ENCODE measurements at regions not wholly inside any gene's neighbourhood (a gene's known extent, or its start where the extent isn't known, plus 50 kb on each side); places are given as distances from the start of the nearest gene placed in this dataset.

DNA sequence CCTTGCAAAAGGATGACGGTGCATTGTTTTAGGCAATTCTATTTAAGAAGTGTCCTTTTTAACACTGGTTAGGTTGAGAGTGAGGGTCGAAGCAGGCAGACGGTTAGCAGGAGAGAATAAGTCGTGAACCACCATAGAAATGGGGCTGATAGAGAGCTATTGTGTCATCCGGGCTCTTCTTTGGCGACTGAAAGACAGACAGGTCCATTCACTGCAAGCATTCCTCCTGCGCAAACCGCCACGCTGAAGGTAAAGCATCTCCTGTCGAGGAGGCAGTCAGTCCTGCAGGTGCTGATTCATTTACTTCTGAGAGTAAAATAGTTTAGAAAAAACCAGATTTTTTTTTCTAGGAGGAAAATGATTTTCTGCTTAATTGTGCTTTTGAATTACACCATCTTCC is 1002.8 kb upstream of the NR2F2 start:
- Histone ChIP-seq H3K4me3 (no peak overlapping the region), H3K4me1 (no peaks in the 10 kb centered on the region), H3K36me3 (no peaks in the 10 kb centered on the region), H3K9me3 (no peaks in the 10 kb centered on the region), H3K27me3 (peaks cover 13% of the 10 kb centered on the region), H3K27ac (no peak overlapping the region)
- intact Hi-C loops (cut with DNase I) = no loop called here
- ATAC-seq (no peak), DNase-seq (no peak)
- TF ChIP-seq, protein P1, sequence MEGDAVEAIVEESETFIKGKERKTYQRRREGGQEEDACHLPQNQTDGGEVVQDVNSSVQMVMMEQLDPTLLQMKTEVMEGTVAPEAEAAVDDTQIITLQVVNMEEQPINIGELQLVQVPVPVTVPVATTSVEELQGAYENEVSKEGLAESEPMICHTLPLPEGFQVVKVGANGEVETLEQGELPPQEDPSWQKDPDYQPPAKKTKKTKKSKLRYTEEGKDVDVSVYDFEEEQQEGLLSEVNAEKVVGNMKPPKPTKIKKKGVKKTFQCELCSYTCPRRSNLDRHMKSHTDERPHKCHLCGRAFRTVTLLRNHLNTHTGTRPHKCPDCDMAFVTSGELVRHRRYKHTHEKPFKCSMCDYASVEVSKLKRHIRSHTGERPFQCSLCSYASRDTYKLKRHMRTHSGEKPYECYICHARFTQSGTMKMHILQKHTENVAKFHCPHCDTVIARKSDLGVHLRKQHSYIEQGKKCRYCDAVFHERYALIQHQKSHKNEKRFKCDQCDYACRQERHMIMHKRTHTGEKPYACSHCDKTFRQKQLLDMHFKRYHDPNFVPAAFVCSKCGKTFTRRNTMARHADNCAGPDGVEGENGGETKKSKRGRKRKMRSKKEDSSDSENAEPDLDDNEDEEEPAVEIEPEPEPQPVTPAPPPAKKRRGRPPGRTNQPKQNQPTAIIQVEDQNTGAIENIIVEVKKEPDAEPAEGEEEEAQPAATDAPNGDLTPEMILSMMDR (IDR thresholded peaks at IDR 0.05) = no peak

DNA sequence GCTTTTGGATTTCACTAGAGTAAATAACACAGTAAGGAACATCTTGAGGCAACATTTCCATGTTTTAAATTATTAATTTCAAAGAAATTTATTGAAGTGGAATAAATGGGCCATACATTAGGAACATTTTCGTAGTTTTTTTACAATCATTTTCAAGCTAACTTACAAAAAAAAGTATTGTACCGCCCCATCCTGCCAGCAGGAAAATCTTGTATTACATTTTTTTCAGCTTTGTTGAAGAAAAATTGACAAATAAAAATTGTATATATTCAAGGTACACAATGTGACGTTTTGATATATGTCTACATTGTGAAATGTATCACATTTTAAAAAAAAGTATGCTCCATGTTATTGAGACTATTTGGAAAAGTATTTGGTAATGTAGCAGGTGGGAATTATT is 1001.9 kb upstream of the NR2F2 start:
- ATAC-seq (no peak), DNase-seq (no peak)
- Histone ChIP-seq H3K27ac (no peak overlapping the region), H3K36me3 (no peaks in the 10 kb centered on the region), H3K27me3 (peaks cover 13% of the 10 kb centered on the region), H3K9me3 (no peaks in the 10 kb centered on the region), H3K4me1 (no peaks in the 10 kb centered on the region), H3K4me3 (no peak overlapping the region)
- intact Hi-C loops (cut with DNase I) = no loop called here
- TF ChIP-seq, protein P1 (IDR thresholded peaks at IDR 0.05) = no peak

DNA sequence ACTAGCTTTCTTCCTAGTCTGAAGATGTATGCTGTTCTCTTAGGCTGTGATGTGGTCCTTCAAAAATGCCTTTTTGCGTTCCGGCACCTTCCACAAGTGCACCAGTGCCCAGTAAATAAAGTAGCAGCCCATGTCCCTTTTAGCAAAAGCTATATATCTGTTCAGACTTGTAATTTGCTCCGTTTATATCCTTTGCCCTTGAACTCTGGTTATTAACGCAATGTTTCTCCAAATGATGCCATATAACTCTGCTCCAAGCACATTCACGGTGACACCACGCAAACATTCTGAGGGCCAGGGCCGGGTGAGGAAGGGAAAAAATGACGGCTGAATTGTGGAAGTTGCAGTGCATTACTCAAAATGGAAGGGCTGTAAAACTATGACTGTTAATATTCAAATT is 1001.1 kb upstream of the NR2F2 start:
- no peaks in the 10 kb centered on the region for H3K9me3 ChIP-seq
- no peaks in the 10 kb centered on the region for H3K4me1 ChIP-seq
- TF ChIP-seq, protein P1 (IDR thresholded peaks at IDR 0.05) = no peak
- H3K27me3 ChIP-seq = peaks cover 13% of the 10 kb centered on the region
- no peaks in the 10 kb centered on the region for H3K36me3 ChIP-seq
- no peak overlapping the region for H3K27ac ChIP-seq
- no peak overlapping the region for H3K4me3 ChIP-seq
- no peak for ATAC-seq
- no peak for DNase-seq
- intact Hi-C loops (cut with DNase I) = no loop called here

DNA sequence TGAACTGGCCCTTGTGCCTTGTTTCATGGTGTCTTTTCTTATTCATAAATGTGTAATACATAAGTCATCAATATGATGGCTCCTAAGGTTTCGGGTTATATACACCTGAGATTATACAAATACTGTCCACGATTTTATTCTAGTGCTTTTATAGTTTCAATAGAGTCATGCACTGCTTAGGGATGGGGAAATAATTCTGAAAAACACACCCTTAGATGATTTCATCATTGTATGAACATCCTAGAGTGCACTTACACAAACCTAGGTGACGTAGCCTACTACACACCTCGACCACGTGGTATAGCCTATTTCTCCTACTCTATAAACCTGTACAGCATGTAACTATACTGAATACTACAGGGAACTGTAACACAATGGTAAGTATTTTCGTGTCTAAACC is 988.8 kb upstream of the NR2F2 start:
- H3K9me3 ChIP-seq = no peaks in the 10 kb centered on the region
- ATAC-seq (no peak), DNase-seq (no peak)
- no peaks in the 10 kb centered on the region for H3K27me3 ChIP-seq
- TF ChIP-seq, protein P1 (IDR thresholded peaks at IDR 0.05) = no peak
- no peaks in the 10 kb centered on the region for H3K4me1 ChIP-seq
- no peaks in the 10 kb centered on the region for H3K36me3 ChIP-seq
- intact Hi-C loops (cut with DNase I) = no loop called here
- H3K4me3 ChIP-seq = no peak overlapping the region
- no peak overlapping the region for H3K27ac ChIP-seq

DNA sequence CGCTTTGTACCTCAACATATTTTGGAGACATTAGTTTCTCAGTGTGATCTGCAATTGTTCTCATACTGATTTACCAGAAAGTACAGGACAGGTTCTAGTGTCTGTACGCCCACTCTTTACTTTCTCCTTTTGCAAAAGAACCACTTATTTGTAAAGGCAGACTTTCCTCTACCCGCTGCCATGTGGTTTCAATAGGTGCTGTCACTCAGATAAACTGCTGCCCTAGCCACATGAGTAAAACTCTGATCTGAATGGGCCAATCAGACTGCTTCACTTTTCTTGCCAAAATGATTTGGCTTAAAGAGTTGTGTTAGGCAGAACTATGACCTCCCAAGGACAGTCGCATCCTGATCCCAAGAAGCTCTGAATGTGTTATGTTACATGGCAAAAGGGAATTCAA is 984.6 kb upstream of the NR2F2 start:
- no peaks in the 10 kb centered on the region for H3K9me3 ChIP-seq
- intact Hi-C loops (cut with DNase I) = no loop called here
- no peak for ATAC-seq
- H3K27me3 ChIP-seq = no peaks in the 10 kb centered on the region
- no peaks in the 10 kb centered on the region for H3K4me1 ChIP-seq
- no peak overlapping the region for H3K27ac ChIP-seq
- TF ChIP-seq, protein P1 (IDR thresholded peaks at IDR 0.05) = no peak
- no peaks in the 10 kb centered on the region for H3K36me3 ChIP-seq
- H3K4me3 ChIP-seq = no peak overlapping the region
- DNase-seq = no peak

DNA sequence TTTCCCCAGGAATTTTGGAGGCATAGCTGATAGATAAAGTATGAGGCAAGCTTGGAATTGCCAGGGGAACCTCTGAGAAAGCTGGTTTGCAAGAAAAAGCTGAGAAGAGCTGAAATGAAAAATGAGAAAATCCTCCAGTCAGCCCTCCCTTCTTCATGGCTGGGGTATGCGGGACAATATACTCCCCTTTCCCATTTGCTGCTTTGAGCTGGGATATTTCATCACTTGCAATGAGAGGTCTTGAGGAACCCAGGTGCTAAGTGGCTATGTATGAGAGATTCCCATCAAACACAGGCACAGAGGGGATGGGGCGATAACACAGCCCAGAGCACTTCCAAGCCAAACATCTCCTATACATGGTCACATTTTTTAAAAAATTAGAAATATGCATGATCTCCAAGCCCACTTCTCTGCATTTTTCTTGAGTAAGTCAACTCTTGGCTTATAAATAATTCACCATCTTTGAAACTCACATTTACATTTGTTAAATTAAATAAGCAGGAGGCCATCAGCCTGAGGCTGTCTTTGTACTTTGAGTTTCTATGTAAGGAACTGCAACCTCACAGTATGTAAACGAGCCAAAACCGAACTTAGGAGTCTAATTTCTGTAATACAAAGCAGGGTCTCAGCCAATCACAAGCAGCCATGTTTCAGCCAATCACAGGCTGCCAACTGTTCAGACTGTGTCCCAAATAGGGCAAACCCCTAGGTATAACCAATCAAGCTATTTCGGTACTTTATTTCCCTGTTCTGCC is 983.6 kb upstream of the NR2F2 start:
- no peak overlapping the region for H3K4me3 ChIP-seq
- no peak for ATAC-seq

More for the DNA sequence above, 983.6 kb upstream of the NR2F2 start:
- H3K27ac ChIP-seq = no peak overlapping the region
- no peaks in the 10 kb centered on the region for H3K27me3 ChIP-seq
- TF ChIP-seq, protein P1 (IDR thresholded peaks at IDR 0.05) = no peak
- H3K36me3 ChIP-seq = no peaks in the 10 kb centered on the region
- H3K9me3 ChIP-seq = no peaks in the 10 kb centered on the region
- intact Hi-C loops (cut with DNase I) = no loop called here
- no peaks in the 10 kb centered on the region for H3K4me1 ChIP-seq
- no peak for DNase-seq
